Astrocyte (in vitro differentiated cells and primary cell): ENCODE measurements at regions not wholly inside any gene's neighbourhood (a gene's known extent, or its start where the extent isn't known, plus 50 kb on each side); places are given as distances from the start of the nearest gene placed in this dataset.
"Not testable (repeated sequence)": the region's sequence is repeated elsewhere in the genome, so short reads cannot be mapped to it uniquely, and the experiment has no call there.

Experiments used
- DNase-seq: peaks from one replicate; pipeline ENCODE4 v3.0.0-alpha.2; 2010; ENCODE audit warnings: low read depth
- FAIRE-seq: peaks from 2 replicates; lab custom pipeline; 2011; peaks lifted over from hg19 to GRCh38; lab: Jason Lieb, UNC
- H2AFZ ChIP-seq: 2 replicates; pipeline ENCODE4 v1.6.0; 2012; ENCODE audit warnings: low read depth, low read length, inconsistent platforms
- H3K27ac ChIP-seq: 2 replicates; pipeline ENCODE4 v1.5.1; 2011; ENCODE audit warnings: low read depth, low read length, inconsistent platforms
- H3K27me3 ChIP-seq: 2 replicates; pipeline ENCODE4 v1.6.0; 2011; ENCODE audit warnings: low read length, inconsistent platforms; ENCODE audit not compliant: insufficient read depth
- H3K36me3 ChIP-seq: 2 replicates; pipeline ENCODE4 v1.5.1; 2011; ENCODE audit warnings: low read length, inconsistent platforms; ENCODE audit not compliant: insufficient read depth
- H3K4me1 ChIP-seq: 2 replicates; pipeline ENCODE4 v1.5.1; 2011; ENCODE audit warnings: low read length, inconsistent platforms; ENCODE audit not compliant: insufficient read depth
- H3K4me2 ChIP-seq: 2 replicates; pipeline ENCODE4 v1.6.0; 2012; ENCODE audit warnings: low read length, inconsistent platforms
- H3K4me3 ChIP-seq: 2 replicates; pipeline ENCODE4 v1.5.1; 2011; ENCODE audit warnings: low read depth, mild to moderate bottlenecking, low read length, inconsistent platforms; ENCODE audit not compliant: insufficient read depth
- H3K79me2 ChIP-seq: 2 replicates; pipeline ENCODE4 v1.6.0; 2012; ENCODE audit warnings: mild to moderate bottlenecking, low read length, inconsistent platforms; ENCODE audit not compliant: insufficient read depth
- H3K9ac ChIP-seq: 2 replicates; pipeline ENCODE4 v1.6.0; 2012; ENCODE audit warnings: mild to moderate bottlenecking, low read length, inconsistent platforms
- H3K9me3 ChIP-seq: 2 replicates; pipeline ENCODE4 v1.5.1; 2012; ENCODE audit warnings: low read depth, mild to moderate bottlenecking, low read length, inconsistent platforms; ENCODE audit not compliant: insufficient read depth
- H4K20me1 ChIP-seq: 2 replicates; pipeline ENCODE4 v1.6.0; 2012; ENCODE audit warnings: low read length, inconsistent platforms; ENCODE audit not compliant: insufficient read depth
- H3K27ac Mint-ChIP-seq: one replicate; pipeline ENCODE4 v1.8.0; 2021; ENCODE audit warnings: mild to moderate bottlenecking, mixed read lengths; ENCODE audit not compliant: unreplicated experiment
- H3K27me3 Mint-ChIP-seq: one replicate; pipeline ENCODE4 v1.8.0; 2021; ENCODE audit warnings: low read depth, mixed read lengths; ENCODE audit not compliant: unreplicated experiment
- H3K36me3 Mint-ChIP-seq: one replicate; pipeline ENCODE4 v1.8.0; 2021; ENCODE audit warnings: low read depth, mixed read lengths; ENCODE audit not compliant: unreplicated experiment
- H3K4me1 Mint-ChIP-seq: one replicate; pipeline ENCODE4 v1.8.0; 2021; ENCODE audit warnings: low read depth, mixed read lengths; ENCODE audit not compliant: unreplicated experiment
- H3K4me3 Mint-ChIP-seq: one replicate; pipeline ENCODE4 v1.8.0; 2021; ENCODE audit warnings: mild to moderate bottlenecking, moderate library complexity, mixed read lengths; ENCODE audit not compliant: unreplicated experiment
- H3K9me3 Mint-ChIP-seq: one replicate; pipeline ENCODE4 v1.8.0; 2021; ENCODE audit warnings: mild to moderate bottlenecking, mixed read lengths; ENCODE audit not compliant: unreplicated experiment

GRCh38 chr16:46392930-46393722, 228.1 kb downstream of the SHCBP1 start:
- H3K27ac ChIP-seq, H3K79me2 ChIP-seq, H3K27me3 ChIP-seq, H4K20me1 ChIP-seq, H3K4me2 ChIP-seq, H3K27ac Mint-ChIP-seq, H3K4me3 ChIP-seq, H3K4me1 Mint-ChIP-seq, H3K4me3 Mint-ChIP-seq, H3K36me3 ChIP-seq, H3K4me1 ChIP-seq, H3K36me3 Mint-ChIP-seq, H2AFZ ChIP-seq, H3K9ac ChIP-seq, FAIRE-seq, H3K27me3 Mint-ChIP-seq: not testable (repeated sequence)
- peaks cover 17% of the 10 kb centered on the region for H3K9me3 Mint-ChIP-seq
- H3K9me3 ChIP-seq: peaks cover 12% of the 10 kb centered on the region
- peak; percentile 59 for DNase-seq

- not testable (repeated sequence) for H3K27me3 Mint-ChIP-seq, H4K20me1 ChIP-seq, H3K27ac Mint-ChIP-seq, H3K27ac ChIP-seq, FAIRE-seq, H3K9ac ChIP-seq, H3K27me3 ChIP-seq, H3K36me3 Mint-ChIP-seq, H3K4me3 Mint-ChIP-seq, H3K4me2 ChIP-seq, H3K4me1 Mint-ChIP-seq, H3K36me3 ChIP-seq, H3K4me3 ChIP-seq, H3K79me2 ChIP-seq, H2AFZ ChIP-seq, H3K4me1 ChIP-seq
- DNase-seq: peak; percentile 36
- H3K9me3 Mint-ChIP-seq: peaks cover 25% of the 10 kb centered on the region
- H3K9me3 ChIP-seq: peaks cover 13% of the 10 kb centered on the region
Observed at GRCh38 chr16:46390660-46391462, 230.3 kb downstream of the SHCBP1 start.

GRCh38 chr16:46389561-46390041, 231.6 kb downstream of the SHCBP1 start:
- H3K36me3 Mint-ChIP-seq, H2AFZ ChIP-seq, H3K36me3 ChIP-seq, H3K79me2 ChIP-seq, H3K4me2 ChIP-seq, H4K20me1 ChIP-seq, H3K9ac ChIP-seq, H3K27me3 ChIP-seq, FAIRE-seq, H3K4me1 Mint-ChIP-seq, H3K27ac Mint-ChIP-seq, H3K27me3 Mint-ChIP-seq, H3K4me1 ChIP-seq, H3K4me3 Mint-ChIP-seq, H3K27ac ChIP-seq: not testable (repeated sequence)
- DNase-seq: peak; percentile 95
- H3K9me3 Mint-ChIP-seq: peaks cover 20% of the 10 kb centered on the region
- peak overlapping the region; percentile 1 for H3K4me3 ChIP-seq
- peaks cover 12% of the 10 kb centered on the region for H3K9me3 ChIP-seq

- peaks cover 19% of the 10 kb centered on the region for H3K9me3 Mint-ChIP-seq
- not testable (repeated sequence) for H3K27ac ChIP-seq, H4K20me1 ChIP-seq, H3K27ac Mint-ChIP-seq, H3K4me2 ChIP-seq, FAIRE-seq, H3K36me3 ChIP-seq, H3K27me3 Mint-ChIP-seq, H2AFZ ChIP-seq, H3K79me2 ChIP-seq, H3K36me3 Mint-ChIP-seq, H3K9ac ChIP-seq, DNase-seq, H3K4me3 Mint-ChIP-seq, H3K4me1 Mint-ChIP-seq, H3K4me1 ChIP-seq, H3K27me3 ChIP-seq
- Histone ChIP-seq H3K9me3 (peaks cover 16% of the 10 kb centered on the region), H3K4me3 (peak overlapping the region; percentile 1)
Observed at GRCh38 chr16:46388939-46389491, 232.2 kb downstream of the SHCBP1 start.

- H3K4me3 ChIP-seq, DNase-seq, H3K36me3 Mint-ChIP-seq, H3K4me3 Mint-ChIP-seq, H3K4me2 ChIP-seq, FAIRE-seq, H3K9ac ChIP-seq, H3K27ac Mint-ChIP-seq, H4K20me1 ChIP-seq, H3K27me3 Mint-ChIP-seq, H3K36me3 ChIP-seq, H3K4me1 Mint-ChIP-seq, H3K79me2 ChIP-seq, H3K27me3 ChIP-seq, H2AFZ ChIP-seq, H3K4me1 ChIP-seq, H3K27ac ChIP-seq: not testable (repeated sequence)
- peaks cover 16% of the 10 kb centered on the region for H3K9me3 ChIP-seq
- peaks cover 17% of the 10 kb centered on the region for H3K9me3 Mint-ChIP-seq
Observed at GRCh38 chr16:46388354-46388753, 232.8 kb downstream of the SHCBP1 start.
